KMS-11 (cell line): ENCODE measurements at regions not wholly inside any gene's neighbourhood (a gene's known extent, or its start where the extent isn't known, plus 50 kb on each side); places are given as distances from the start of the nearest gene placed in this dataset.

Source experiments
- H2AFZ ChIP-seq: fragments of 200-600 bp; sonication (generic); 2 replicates; pipeline ENCODE4 v1.6.1; 2016; ENCODE audit warnings: antibody characterized with exemption, mixed run types, low read depth
- H3K27ac ChIP-seq: fragments of 200-600 bp; sonication (generic); 2 replicates; pipeline ENCODE4 v1.6.1; 2016; ENCODE audit warnings: mild to moderate bottlenecking, mixed run types
- H3K27me3 ChIP-seq: fragments of 200-600 bp; sonication (generic); 2 replicates; pipeline ENCODE4 v1.6.1; 2017; ENCODE audit warnings: mild to moderate bottlenecking, low read depth, mixed run types, moderate library complexity; ENCODE audit not compliant: insufficient read depth
- H3K36me3 ChIP-seq: fragments of 200-600 bp; sonication (generic); 2 replicates; pipeline ENCODE4 v1.6.1; 2017; ENCODE audit warnings: mild to moderate bottlenecking, mixed run types; ENCODE audit not compliant: insufficient read depth
- H3K4me1 ChIP-seq: fragments of 200-600 bp; sonication (generic); 2 replicates; pipeline ENCODE4 v1.6.1; 2016; ENCODE audit warnings: mild to moderate bottlenecking, low read depth, mixed run types; ENCODE audit not compliant: poor library complexity, severe bottlenecking
- H3K4me2 ChIP-seq: fragments of 200-600 bp; sonication (generic); 2 replicates; pipeline ENCODE4 v1.7.0; 2016; ENCODE audit warnings: mild to moderate bottlenecking, mixed run types
- H3K4me3 ChIP-seq: fragments of 200-600 bp; sonication (generic); IDR thresholded peaks from 2 replicates; pipeline ENCODE4 v1.6.1; 2017; ENCODE audit warnings: low read depth, low read length, mixed read lengths; ENCODE audit not compliant: insufficient read depth
- H3K79me2 ChIP-seq: fragments of 200-600 bp; sonication (generic); 2 replicates; pipeline ENCODE4 v1.6.1; 2016; ENCODE audit warnings: low read depth, mixed run types; ENCODE audit not compliant: insufficient read depth
- H3K9ac ChIP-seq: fragments of 200-600 bp; sonication (generic); 2 replicates; pipeline ENCODE4 v1.6.1; 2016; ENCODE audit warnings: mild to moderate bottlenecking, mixed run types
- H4K20me1 ChIP-seq: fragments of 200-600 bp; sonication (generic); 2 replicates; pipeline ENCODE4 v1.6.1; 2016; ENCODE audit warnings: mild to moderate bottlenecking, mixed run types; ENCODE audit not compliant: insufficient read depth
- CTCF ChIP-seq: fragments of 200-600 bp; sonication (generic); conservative IDR thresholded peaks from 2 replicates; pipeline ENCODE4 v1.6.1; 2017; ENCODE audit warnings: low read depth, mild to moderate bottlenecking, antibody characterized with exemption, low read length, moderate library complexity, mixed read lengths

- no peak overlapping the region for H3K4me3 ChIP-seq
- H3K4me1 ChIP-seq: no peaks in the 10 kb centered on the region
- no peak overlapping the region for H3K4me2 ChIP-seq
- no peak for TF ChIP-seq CTCF
- H3K27me3 ChIP-seq: no peaks in the 10 kb centered on the region
- H2AFZ ChIP-seq: no peak overlapping the region
- H3K9ac ChIP-seq: no peak overlapping the region
- no peaks in the 10 kb centered on the region for H3K36me3 ChIP-seq
- no peaks in the 10 kb centered on the region for H4K20me1 ChIP-seq
- H3K79me2 ChIP-seq: no peaks in the 10 kb centered on the region
- no peak overlapping the region for H3K27ac ChIP-seq
These were observed 257.1 kb downstream of the ACKR3 start for GRCh38 chr2:236826606-236827156.

GRCh38 chr2:236827997-236828396, 257.7 kb upstream of the COPS8 start:
- Histone ChIP-seq H3K36me3 (no peaks in the 10 kb centered on the region), H3K4me1 (no peaks in the 10 kb centered on the region), H4K20me1 (no peaks in the 10 kb centered on the region), H2AFZ (no peak overlapping the region), H3K4me3 (no peak overlapping the region), H3K79me2 (no peaks in the 10 kb centered on the region), H3K27ac (no peak overlapping the region), H3K27me3 (no peaks in the 10 kb centered on the region), H3K4me2 (no peak overlapping the region), H3K9ac (no peak overlapping the region)
- no peak for TF ChIP-seq CTCF

GRCh38 chr2:236828820-236829219, 256.9 kb upstream of the COPS8 start:
- no peak overlapping the region for H3K4me3 ChIP-seq
- no peak for TF ChIP-seq CTCF
- no peaks in the 10 kb centered on the region for H3K4me1 ChIP-seq
- no peak overlapping the region for H2AFZ ChIP-seq
- no peaks in the 10 kb centered on the region for H3K79me2 ChIP-seq
- H3K9ac ChIP-seq: no peak overlapping the region
- H3K27me3 ChIP-seq: no peaks in the 10 kb centered on the region
- H3K36me3 ChIP-seq: no peaks in the 10 kb centered on the region
- no peak overlapping the region for H3K27ac ChIP-seq
- H3K4me2 ChIP-seq: no peak overlapping the region
- no peaks in the 10 kb centered on the region for H4K20me1 ChIP-seq

GRCh38 chr2:236830926-236831325, 254.8 kb upstream of the COPS8 start:
- no peak overlapping the region for H3K9ac ChIP-seq
- H2AFZ ChIP-seq: no peak overlapping the region
- no peaks in the 10 kb centered on the region for H3K27me3 ChIP-seq
- H3K4me3 ChIP-seq: no peak overlapping the region
- TF ChIP-seq CTCF: no peak
- H3K4me1 ChIP-seq: no peaks in the 10 kb centered on the region
- H3K27ac ChIP-seq: no peak overlapping the region
- no peaks in the 10 kb centered on the region for H3K36me3 ChIP-seq
- no peaks in the 10 kb centered on the region for H3K79me2 ChIP-seq
- no peaks in the 10 kb centered on the region for H4K20me1 ChIP-seq
- H3K4me2 ChIP-seq: no peak overlapping the region
